ENCODE measurements at regions not wholly inside any gene's neighbourhood (a gene's known extent, or its start where the extent isn't known, plus 50 kb on each side); places are given as distances from the start of the nearest gene placed in this dataset.

DNA sequence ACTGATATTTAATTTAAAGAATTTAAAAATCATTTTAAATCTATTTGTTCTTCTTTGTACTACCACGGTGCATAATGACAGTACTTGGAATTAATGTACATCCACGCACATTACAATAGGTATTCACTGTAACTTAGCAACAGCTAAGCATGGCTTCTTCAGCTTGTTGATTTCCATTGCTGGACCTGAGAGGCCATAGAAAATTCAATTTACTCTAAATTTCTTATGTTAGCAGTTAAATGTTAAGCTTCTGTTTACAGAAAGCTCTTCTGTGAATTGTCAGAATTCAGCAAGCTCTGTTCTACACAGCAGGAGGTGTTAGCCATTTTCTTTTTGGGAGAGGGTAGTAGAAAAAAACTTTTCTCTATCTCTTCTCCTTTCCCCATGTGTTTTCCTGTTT is 1149.3 kb upstream of the CDH2 start:
- FAIRE-seq (no peak), DNase-seq (ENCODE audit: low read depth, low spot score) (no peak)
- H3K4me1 ChIP-seq (ENCODE audit: control insufficient read depth, extremely low read depth, insufficient read depth, low read length): no peaks in the 10 kb centered on the region
- H4K20me1 ChIP-seq (ENCODE audit: control insufficient read depth, extremely low read depth, insufficient read depth, low read length): no peaks in the 10 kb centered on the region
- H2AFZ ChIP-seq (ENCODE audit: control insufficient read depth, low read length): no peak overlapping the region
- no peaks in the 10 kb centered on the region for H3K27me3 ChIP-seq (ENCODE audit: control insufficient read depth, extremely low read depth, insufficient read depth, low read length)
- no peak overlapping the region for H3K4me3 ChIP-seq (ENCODE audit: control insufficient read depth in 2 of 3, extremely low read depth in 1 of 3, insufficient read depth in 2 of 3, low read depth in 1 of 3, low read length in 3 of 3)
- H3K36me3 ChIP-seq (ENCODE audit: control insufficient read depth in 2 of 2, extremely low read depth in 1 of 2, insufficient read depth in 2 of 2, low read length in 2 of 2): no peaks in the 10 kb centered on the region
- no peaks in the 10 kb centered on the region for H3K79me2 ChIP-seq (ENCODE audit: control insufficient read depth, insufficient read depth, low read length)
- no peaks in the 10 kb centered on the region for H3K9me1 ChIP-seq (ENCODE audit: control insufficient read depth, extremely low read depth, insufficient read depth, low read length)
- H3K9me3 ChIP-seq (ENCODE audit: control insufficient read depth, low read depth, low read length): no peaks in the 10 kb centered on the region
- H3K27ac ChIP-seq (ENCODE audit: control insufficient read depth, insufficient read depth, low read length): no peak overlapping the region
- dilution Hi-C loops (cut with MboI; ENCODE audit: extremely low pct_ligation_motif_present, low sequenced_read_pairs): no loop called here
- no peak overlapping the region for H3K4me2 ChIP-seq (ENCODE audit: control insufficient read depth, extremely low read depth, insufficient read depth, low read depth, low read length)
- H3K9ac ChIP-seq (ENCODE audit: control insufficient read depth, extremely low read depth, insufficient read depth, low read length): no peak overlapping the region
- TF ChIP-seq, protein P1, sequence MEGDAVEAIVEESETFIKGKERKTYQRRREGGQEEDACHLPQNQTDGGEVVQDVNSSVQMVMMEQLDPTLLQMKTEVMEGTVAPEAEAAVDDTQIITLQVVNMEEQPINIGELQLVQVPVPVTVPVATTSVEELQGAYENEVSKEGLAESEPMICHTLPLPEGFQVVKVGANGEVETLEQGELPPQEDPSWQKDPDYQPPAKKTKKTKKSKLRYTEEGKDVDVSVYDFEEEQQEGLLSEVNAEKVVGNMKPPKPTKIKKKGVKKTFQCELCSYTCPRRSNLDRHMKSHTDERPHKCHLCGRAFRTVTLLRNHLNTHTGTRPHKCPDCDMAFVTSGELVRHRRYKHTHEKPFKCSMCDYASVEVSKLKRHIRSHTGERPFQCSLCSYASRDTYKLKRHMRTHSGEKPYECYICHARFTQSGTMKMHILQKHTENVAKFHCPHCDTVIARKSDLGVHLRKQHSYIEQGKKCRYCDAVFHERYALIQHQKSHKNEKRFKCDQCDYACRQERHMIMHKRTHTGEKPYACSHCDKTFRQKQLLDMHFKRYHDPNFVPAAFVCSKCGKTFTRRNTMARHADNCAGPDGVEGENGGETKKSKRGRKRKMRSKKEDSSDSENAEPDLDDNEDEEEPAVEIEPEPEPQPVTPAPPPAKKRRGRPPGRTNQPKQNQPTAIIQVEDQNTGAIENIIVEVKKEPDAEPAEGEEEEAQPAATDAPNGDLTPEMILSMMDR (optimal IDR thresholded peaks at IDR 0.05 in 1 of 3, IDR thresholded peaks at IDR 0.05 in 1 of 3, conservative IDR thresholded peaks at IDR 0.05 in 1 of 3; ENCODE audit: extremely low read depth in 1 of 3, insufficient read depth in 2 of 3, low read length in 3 of 3): no peak
- TF ChIP-seq EZH2 (IDR thresholded peaks at IDR 0.05; ENCODE audit: low read length): no peak

DNA sequence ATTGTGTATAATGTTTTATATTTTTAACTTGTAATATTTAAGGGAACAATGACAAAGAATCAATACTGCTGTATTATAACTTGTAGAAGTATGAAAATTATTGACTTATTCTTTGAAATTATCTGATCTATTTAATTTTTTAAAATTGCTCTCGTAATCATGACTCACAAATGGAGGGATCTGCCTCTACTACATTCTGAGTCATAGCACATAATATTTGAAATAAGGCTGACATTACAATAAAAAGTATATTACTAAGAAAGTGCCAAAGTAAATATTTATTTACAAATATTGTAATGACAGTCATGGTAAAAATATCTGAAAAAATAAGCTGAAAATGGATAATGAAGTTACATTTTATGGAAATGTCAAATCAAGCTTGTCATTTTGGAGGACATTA is 1144.6 kb upstream of the CDH2 start:
- Histone ChIP-seq H3K4me3 (ENCODE audit: control insufficient read depth in 2 of 3, extremely low read depth in 1 of 3, insufficient read depth in 2 of 3, low read depth in 1 of 3, low read length in 3 of 3) (no peak overlapping the region), H3K36me3 (ENCODE audit: control insufficient read depth in 2 of 2, extremely low read depth in 1 of 2, insufficient read depth in 2 of 2, low read length in 2 of 2) (no peaks in the 10 kb centered on the region), H3K4me1 (ENCODE audit: control insufficient read depth, extremely low read depth, insufficient read depth, low read length) (no peaks in the 10 kb centered on the region), H3K9me1 (ENCODE audit: control insufficient read depth, extremely low read depth, insufficient read depth, low read length) (no peaks in the 10 kb centered on the region), H4K20me1 (ENCODE audit: control insufficient read depth, extremely low read depth, insufficient read depth, low read length) (no peaks in the 10 kb centered on the region), H3K9ac (ENCODE audit: control insufficient read depth, extremely low read depth, insufficient read depth, low read length) (no peak overlapping the region), H3K27me3 (ENCODE audit: control insufficient read depth, extremely low read depth, insufficient read depth, low read length) (no peaks in the 10 kb centered on the region), H3K9me3 (ENCODE audit: control insufficient read depth, low read depth, low read length) (no peaks in the 10 kb centered on the region), H2AFZ (ENCODE audit: control insufficient read depth, low read length) (no peak overlapping the region), H3K4me2 (ENCODE audit: control insufficient read depth, extremely low read depth, insufficient read depth, low read depth, low read length) (no peak overlapping the region), H3K79me2 (ENCODE audit: control insufficient read depth, insufficient read depth, low read length) (no peaks in the 10 kb centered on the region), H3K27ac (ENCODE audit: control insufficient read depth, insufficient read depth, low read length) (no peak overlapping the region)
- no peak for DNase-seq (ENCODE audit: low read depth, low spot score)
- dilution Hi-C loops (cut with MboI; ENCODE audit: extremely low pct_ligation_motif_present, low sequenced_read_pairs): no loop called here
- FAIRE-seq: no peak
- TF ChIP-seq, protein P1 (optimal IDR thresholded peaks at IDR 0.05 in 1 of 3, IDR thresholded peaks at IDR 0.05 in 1 of 3, conservative IDR thresholded peaks at IDR 0.05 in 1 of 3; ENCODE audit: extremely low read depth in 1 of 3, insufficient read depth in 2 of 3, low read length in 3 of 3): no peak
- TF ChIP-seq EZH2 (IDR thresholded peaks at IDR 0.05; ENCODE audit: low read length): no peak

Data from keratinocyte (primary cell).